ENCODE measurements at regions not wholly inside any gene's neighbourhood (a gene's known extent, or its start where the extent isn't known, plus 50 kb on each side); places are given as distances from the start of the nearest gene placed in this dataset.

GRCh38 chr2:168340931-168341330 is 93.5 kb upstream of the STK39 start:
- DNase-seq = no peak

GRCh38 chr2:168343586-168343985 is 96.2 kb upstream of the STK39 start:
- no peak for DNase-seq

- no peak for DNase-seq
Measured at GRCh38 chr2:168344706-168345105, 97.3 kb upstream of the STK39 start.

- no peak for DNase-seq
Measured at GRCh38 chr2:168345601-168346000, 98.2 kb upstream of the STK39 start.

- DNase-seq = peak; percentile 67
Measured at GRCh38 chr2:168346725-168347477, 99.5 kb upstream of the STK39 start.

GRCh38 chr2:168348076-168348475 is 100.7 kb upstream of the STK39 start:
- no peak for DNase-seq

- DNase-seq = no peak
Measured at GRCh38 chr2:168350380-168350779, 103.0 kb upstream of the STK39 start.

GRCh38 chr2:168353251-168353650 is 102.8 kb upstream of the CERS6 start:
- no peak for DNase-seq

- no peak for DNase-seq
Measured at GRCh38 chr2:168354499-168354898, 101.6 kb upstream of the CERS6 start.

- no peak for DNase-seq
Measured at GRCh38 chr2:168355121-168355520, 101.0 kb upstream of the CERS6 start.

GRCh38 chr2:168355779-168356476 is 100.1 kb upstream of the CERS6 start:
- DNase-seq = no peak

- DNase-seq = no peak
Measured at GRCh38 chr2:168356477-168356835, 99.6 kb upstream of the CERS6 start.

GRCh38 chr2:168357797-168358472 is 98.1 kb upstream of the CERS6 start:
- no peak for DNase-seq

GRCh38 chr2:168359082-168359481 is 97.0 kb upstream of the CERS6 start:
- no peak for DNase-seq

GRCh38 chr2:168363347-168364092 is 92.6 kb upstream of the CERS6 start:
- DNase-seq = no peak

- no peak for DNase-seq
Measured at GRCh38 chr2:168365094-168365621, 90.9 kb upstream of the CERS6 start.

GRCh38 chr2:168369031-168369430 is 87.0 kb upstream of the CERS6 start:
- DNase-seq = no peak

GRCh38 chr2:168371273-168372019 is 84.6 kb upstream of the CERS6 start:
- DNase-seq = no peak

- DNase-seq = no peak
Measured at GRCh38 chr2:168373468-168373867, 82.6 kb upstream of the CERS6 start.

GRCh38 chr2:168375195-168375798 is 80.8 kb upstream of the CERS6 start:
- DNase-seq = no peak

- DNase-seq = peak; percentile 29
Measured at GRCh38 chr2:168378960-168379669, 77.0 kb upstream of the CERS6 start.

All from CD4-positive, alpha-beta T cell treated with Interleukin-4 for 4 hours (primary cell).